HG03521 (cell line): ENCODE measurements at regions not wholly inside any gene's neighbourhood (a gene's known extent, or its start where the extent isn't known, plus 50 kb on each side); places are given as distances from the start of the nearest gene placed in this dataset.
"Not testable (repeated sequence)": the region's sequence is repeated elsewhere in the genome, so short reads cannot be mapped to it uniquely, and the experiment has no call there.

Experiments used
- ATAC-seq: cut with Tn5 transposase; IDR thresholded peaks from one replicate; pipeline ENCODE4 v1.9.1; 2021; ENCODE audit warnings: mild to moderate bottlenecking, moderate library complexity; ENCODE audit not compliant: unreplicated experiment

- no peak for ATAC-seq
Observed at GRCh38 chr6:105884426-105884825, 201.7 kb upstream of the PRDM1 start.

DNA sequence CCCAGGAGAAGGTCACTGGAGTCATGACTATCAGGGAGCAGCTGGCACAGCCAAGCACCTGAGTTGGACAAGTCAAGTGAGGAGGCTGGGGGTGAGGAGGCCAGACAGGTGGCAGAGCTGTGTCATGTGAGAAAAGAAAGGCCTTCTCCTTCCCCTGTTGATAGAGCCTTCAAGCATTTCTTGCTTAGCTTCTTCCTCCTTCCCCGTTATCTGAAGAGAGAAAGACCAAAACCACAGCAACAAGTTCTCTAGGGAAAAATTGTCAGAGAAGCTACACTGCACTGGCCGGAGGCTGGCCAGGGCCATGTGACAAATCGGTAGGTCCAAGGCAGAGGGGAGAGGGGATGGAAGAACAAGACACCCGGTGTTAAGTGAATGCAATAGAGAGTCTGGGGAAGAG is 202.1 kb upstream of the PRDM1 start:
- ATAC-seq = no peak

DNA sequence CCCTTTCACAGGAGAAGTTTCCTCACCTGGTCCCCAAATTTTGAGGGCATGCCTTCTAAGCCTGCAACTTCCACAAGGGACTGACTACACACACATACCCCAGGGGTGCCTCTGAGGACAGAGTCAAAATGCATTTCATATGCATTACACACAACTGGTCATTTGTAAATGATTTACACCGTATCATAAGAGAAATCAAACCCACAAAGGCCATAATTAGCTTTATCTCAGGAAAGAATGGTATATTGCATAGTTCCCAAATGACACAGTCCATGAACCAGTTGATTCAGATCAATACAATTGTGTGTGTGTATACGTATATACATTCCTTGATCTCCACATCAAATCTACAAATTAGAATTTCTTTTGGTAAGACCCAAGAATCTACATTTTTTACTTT is 203.3 kb upstream of the PRDM1 start:
- no peak for ATAC-seq

DNA sequence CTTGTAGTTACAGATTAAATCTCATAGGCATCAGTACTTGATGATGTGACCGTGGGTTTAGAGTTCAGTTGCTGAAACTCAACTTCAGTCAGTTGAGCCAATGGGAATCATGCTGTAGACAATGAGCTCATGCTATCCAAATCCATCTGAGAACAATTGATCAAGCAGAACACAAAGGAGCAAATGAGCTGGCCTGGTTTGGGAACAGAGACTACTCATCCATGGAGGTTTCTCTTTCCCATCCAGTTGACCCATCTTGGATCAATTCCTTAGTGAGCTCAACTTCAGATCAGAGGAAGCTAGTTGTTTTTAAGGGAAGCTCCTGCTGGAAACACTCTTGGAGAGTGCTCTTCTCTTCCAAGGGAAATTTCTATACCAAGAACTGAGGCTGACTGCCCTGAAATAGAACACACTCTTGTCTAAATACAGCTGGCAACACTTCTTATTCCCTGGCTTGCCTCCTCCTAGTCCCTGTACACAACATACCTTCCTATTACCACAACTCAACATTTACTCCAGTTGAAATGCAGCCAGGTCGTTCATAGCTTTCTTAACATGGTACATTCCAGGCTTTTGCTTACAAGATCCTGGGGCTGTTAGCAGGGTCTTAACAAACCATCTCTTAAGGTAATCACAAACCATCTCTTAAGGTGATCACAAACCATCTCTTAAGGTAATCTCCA is 203.9 kb upstream of the PRDM1 start:
- no peak for ATAC-seq

DNA sequence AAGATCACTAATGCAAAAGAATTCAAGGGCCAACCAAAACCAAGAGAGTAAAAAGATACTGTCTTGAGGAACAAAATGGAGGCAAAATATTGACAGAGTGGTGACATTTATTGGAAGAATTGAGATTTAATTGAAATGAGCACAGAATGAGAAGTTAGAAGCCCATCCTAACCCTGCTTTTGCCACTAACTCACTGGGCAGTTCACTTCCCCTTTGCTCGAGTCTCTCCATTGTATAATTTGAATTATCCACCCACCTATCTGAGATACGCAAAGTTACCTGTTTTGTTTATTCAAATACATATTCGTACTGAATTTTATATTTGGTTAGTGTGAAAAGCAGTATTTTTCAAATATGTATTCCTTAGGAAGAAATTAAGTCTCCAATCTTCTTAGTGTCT is 204.5 kb upstream of the PRDM1 start:
- ATAC-seq = no peak

GRCh38 chr6:105880030-105880492 is 206.1 kb upstream of the PRDM1 start:
- ATAC-seq = no peak

GRCh38 chr6:105879146-105879545 is 207.0 kb upstream of the PRDM1 start:
- no peak for ATAC-seq

DNA sequence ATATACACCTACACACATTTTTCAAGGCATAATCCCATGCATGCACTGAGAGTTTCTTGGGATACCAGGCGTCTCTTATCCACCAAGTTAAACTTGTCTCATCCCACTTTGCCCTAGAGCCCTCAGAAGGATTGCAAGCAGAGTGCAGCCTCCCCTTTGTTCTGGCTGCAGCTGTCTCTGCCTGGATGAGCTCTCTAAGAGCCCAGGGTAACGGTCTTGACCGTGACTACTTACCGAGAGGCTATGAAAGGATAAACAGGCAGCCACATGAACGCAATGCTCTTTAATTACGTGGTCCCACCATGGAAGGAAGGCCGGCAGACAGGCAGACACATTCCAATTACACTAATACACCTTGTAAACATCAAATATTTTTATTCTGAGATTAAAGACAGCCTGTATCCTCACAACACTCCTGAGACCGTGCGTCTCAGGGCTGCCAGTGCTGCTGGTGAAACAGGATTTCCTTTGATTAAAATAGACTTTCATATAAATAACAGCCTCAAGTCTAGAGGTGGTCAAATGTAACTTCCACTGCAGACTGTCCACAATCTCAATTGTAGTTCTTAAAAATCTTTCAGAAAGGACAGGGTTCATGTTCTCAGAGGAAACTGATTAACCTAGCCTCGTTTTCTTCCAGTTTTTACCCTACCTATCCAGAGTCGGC is 210.0 kb upstream of the PRDM1 start:
- no peak for ATAC-seq

DNA sequence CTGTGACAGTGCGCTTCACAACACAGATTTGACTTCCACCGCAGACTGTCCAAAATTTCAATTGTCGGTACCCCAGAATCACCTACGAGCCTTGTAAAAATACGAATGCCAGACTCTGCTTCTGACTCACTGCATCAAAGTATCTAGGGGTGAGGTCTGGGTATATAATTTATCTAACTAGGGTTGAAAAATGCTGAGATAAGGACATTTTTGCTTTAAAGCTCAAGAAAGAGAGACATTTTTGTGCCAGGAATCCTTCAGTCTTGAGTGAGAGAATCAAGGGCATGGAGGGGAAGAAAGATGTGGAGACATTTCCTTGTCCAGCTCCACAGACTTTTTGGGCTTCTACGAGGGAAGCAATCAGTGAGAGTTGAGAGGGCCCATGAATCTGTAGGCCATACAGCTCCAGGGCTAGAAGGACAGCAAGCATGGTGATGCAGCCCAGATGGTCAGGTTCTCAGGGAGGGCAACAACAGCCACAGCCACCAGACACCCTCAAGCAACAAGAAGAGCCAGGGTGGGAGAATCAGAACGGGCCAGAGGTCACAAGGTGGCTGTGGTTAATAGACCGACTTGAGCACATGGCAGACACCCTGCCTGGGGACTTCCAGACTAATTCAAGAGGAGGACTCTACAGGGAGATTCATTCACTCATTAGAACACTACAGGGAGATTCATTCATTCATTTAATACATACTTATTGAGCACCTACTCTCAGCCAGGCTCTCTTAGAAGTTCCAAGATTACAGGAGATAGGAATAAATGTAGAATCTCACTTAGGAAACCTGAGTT is 211.1 kb upstream of the PRDM1 start:
- no peak for ATAC-seq

- no peak for ATAC-seq
Observed at GRCh38 chr6:105873799-105874198, 212.3 kb upstream of the PRDM1 start.

DNA sequence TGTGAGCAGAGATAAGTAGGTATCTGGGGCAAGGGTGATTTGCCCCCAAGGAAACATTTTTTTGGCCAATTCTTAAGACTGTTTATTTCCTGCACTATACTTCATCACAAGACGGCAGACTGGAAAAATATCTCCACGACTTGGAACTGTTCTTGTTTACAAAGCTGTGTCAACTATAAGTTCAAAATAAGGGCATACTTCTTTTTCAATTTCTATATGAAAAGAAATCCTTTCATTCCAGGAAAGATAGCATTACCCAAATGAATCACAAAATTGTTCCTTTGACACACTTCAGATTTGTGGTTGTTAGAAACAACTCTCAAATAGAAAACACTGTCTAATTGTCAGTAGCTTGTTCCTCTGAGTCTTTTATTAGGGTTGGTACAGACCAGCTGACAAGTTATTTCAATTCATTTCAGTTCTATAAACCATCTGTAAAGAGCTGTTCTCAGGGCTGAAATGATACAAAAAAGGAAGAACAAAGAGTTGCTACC is 212.9 kb upstream of the PRDM1 start:
- ATAC-seq = no peak

GRCh38 chr6:105872249-105872648 is 213.9 kb upstream of the PRDM1 start:
- no peak for ATAC-seq

- ATAC-seq = no peak
Observed at GRCh38 chr6:105871542-105871941, 214.6 kb upstream of the PRDM1 start.

DNA sequence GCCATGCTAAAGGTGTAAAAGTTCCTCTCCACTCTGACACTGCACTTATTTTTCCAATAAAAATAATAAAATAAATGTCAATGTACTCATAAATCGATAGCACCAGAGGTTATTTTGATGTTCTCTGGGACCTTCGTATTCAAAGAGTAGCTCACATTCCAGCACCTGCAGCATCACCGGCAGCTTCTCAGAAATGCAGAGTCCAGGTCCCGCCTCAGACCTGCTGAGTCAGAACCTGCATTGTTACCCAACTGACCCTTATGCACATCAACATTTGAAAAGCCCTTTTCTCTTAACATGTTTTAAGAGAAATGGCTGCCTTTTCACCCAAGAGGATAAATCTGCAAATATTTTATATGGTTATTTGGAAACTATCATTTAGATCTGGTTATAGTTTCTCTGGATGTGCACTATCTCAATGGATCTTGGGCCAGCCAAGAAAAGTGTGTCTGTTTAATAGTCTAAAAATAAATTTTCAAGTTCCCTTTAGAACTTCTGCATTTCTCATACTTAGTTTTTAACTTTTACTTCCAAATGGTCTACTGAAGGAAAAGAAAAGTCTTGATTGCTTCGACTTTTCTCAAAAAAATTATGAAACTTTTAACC is 216.2 kb upstream of the PRDM1 start:
- ATAC-seq = no peak

DNA sequence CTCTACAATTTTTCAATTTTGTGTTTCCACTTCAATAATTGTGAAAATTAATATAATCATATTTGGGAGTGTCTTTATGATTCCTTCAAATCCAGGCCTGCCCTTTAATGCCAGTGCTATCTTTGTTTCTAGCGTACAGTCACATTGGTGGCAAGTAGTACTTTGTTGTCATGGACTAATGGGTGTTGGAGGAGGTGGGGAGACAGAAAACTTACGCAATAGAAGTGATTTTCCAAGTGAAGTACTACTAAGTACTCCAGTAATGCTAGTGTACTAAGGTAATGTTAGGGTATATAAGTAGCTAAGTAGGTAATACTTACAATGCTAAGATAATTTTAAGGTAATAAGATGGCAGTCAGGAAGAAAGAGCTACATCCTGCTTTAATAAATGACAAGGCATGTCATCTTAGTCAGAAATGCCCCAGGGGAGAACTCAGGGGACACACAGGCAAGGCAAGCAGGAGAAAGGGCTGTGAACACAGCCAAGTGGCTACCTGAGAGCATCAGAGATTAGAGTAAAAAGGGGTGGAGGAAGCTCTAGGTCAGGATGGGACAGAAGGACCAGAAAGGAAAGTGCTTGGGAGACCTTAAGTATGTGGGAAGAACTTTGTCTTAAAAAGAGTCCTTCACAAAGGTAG is 217.2 kb upstream of the PRDM1 start:
- no peak for ATAC-seq

- no peak for ATAC-seq
Observed at GRCh38 chr6:105867821-105868220, 218.3 kb upstream of the PRDM1 start.

GRCh38 chr6:105867277-105867676 is 218.9 kb upstream of the PRDM1 start:
- no peak for ATAC-seq

DNA sequence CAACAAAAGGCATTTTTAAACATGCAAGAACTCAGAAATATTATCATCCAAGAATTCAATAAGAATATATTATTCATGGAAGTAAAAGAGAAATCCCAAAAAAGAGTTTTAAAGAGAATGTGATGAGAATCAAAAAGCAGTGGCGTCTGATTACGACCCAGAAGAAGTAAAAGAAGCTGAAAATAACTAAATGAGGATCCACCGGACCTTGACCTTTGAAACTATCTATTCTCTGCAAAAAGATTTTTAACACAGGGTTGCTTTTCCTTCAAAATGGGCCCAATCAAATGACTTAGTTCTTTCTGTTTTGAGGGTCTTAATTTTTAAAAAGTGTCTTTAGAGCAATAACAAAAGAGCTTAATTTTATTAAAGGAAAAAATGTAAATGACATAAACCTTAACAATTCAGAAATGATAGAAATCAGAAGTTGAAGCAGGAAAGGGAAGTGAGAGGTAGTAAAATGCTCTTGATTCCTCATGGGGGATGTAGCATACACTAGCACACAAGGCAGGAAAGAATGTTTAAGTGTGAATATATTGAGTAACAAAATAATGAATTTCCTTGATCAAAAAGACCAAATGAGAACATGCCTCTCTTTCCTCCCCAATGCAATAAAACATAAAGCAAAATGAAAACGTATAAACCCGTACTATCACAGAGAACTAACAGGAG is 223.1 kb upstream of the PRDM1 start:
- no peak for ATAC-seq

DNA sequence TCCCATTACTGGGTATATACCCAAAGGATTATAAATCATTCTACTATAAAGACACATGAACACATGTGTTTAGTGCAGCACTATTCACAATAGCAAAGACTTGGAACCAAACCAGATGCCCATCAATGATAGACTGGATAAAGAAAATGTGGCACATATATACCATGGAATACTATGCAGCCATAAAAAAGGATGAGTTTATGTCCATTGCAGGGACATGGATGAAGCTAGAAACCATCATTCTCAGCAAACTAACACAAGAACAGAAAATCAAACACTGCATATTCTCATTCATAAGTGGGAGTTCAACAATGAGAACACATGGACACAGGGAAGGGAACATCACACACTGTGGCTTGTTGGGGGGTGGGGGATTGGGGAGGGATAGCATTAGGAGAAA is 225.2 kb upstream of the PRDM1 start:
- not testable (repeated sequence) for ATAC-seq

GRCh38 chr6:105859457-105859856 is 226.7 kb upstream of the PRDM1 start:
- no peak for ATAC-seq
